ENCODE measurements at regions not wholly inside any gene's neighbourhood (a gene's known extent, or its start where the extent isn't known, plus 50 kb on each side); places are given as distances from the start of the nearest gene placed in this dataset.

DNA sequence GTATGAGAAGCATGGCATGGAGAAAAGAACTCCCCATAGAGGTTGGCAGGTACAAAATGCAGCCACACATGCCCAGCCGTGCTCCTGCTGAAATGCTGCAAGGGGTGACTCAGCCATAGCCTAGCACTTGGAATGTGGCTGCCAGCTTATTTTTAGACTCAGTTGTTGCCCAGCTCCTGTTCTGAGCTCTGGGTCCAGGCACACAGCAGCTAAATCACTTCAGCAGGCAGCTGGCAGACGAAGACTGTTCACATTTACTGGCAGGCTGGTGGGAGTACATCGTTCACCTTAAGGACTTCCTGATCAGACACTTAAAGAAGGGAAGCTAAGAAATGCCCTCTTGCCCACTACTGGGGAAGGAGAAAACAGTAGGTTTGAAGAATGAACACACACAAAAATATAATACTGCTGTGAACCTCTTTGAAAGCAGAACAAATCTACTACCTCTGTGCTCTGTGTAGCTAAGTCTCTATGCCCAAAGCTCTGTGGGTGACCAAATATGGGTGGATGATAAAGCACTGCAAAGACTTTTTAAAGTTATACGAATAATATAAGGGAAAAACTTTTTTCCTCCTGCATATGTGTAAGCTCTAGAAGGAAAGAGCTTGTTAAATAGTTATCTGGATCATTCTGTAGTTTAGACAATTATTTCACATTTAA lies 146.1 kb downstream of the LNPK start:
- no peak overlapping the region for H3K4me3 ChIP-seq (ENCODE audit: low read depth, low read length)
- TF ChIP-seq, protein P1, sequence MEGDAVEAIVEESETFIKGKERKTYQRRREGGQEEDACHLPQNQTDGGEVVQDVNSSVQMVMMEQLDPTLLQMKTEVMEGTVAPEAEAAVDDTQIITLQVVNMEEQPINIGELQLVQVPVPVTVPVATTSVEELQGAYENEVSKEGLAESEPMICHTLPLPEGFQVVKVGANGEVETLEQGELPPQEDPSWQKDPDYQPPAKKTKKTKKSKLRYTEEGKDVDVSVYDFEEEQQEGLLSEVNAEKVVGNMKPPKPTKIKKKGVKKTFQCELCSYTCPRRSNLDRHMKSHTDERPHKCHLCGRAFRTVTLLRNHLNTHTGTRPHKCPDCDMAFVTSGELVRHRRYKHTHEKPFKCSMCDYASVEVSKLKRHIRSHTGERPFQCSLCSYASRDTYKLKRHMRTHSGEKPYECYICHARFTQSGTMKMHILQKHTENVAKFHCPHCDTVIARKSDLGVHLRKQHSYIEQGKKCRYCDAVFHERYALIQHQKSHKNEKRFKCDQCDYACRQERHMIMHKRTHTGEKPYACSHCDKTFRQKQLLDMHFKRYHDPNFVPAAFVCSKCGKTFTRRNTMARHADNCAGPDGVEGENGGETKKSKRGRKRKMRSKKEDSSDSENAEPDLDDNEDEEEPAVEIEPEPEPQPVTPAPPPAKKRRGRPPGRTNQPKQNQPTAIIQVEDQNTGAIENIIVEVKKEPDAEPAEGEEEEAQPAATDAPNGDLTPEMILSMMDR (IDR thresholded peaks at IDR 0.05; ENCODE audit: insufficient read depth, low read length): no peak
- peak; percentile 43 for DNase-seq (ENCODE audit: low read depth)

- no peak for DNase-seq (ENCODE audit: low read depth)
- H3K4me3 ChIP-seq (ENCODE audit: low read depth, low read length): no peak overlapping the region
- TF ChIP-seq, protein P1 (IDR thresholded peaks at IDR 0.05; ENCODE audit: insufficient read depth, low read length): no peak
Observed at GRCh38 chr2:175855236-175855635, 146.8 kb downstream of the LNPK start.

- no peak overlapping the region for H3K4me3 ChIP-seq (ENCODE audit: low read depth, low read length)
- no peak for DNase-seq (ENCODE audit: low read depth)
- TF ChIP-seq, protein P1 (IDR thresholded peaks at IDR 0.05; ENCODE audit: insufficient read depth, low read length): no peak
Observed at GRCh38 chr2:175854665-175855064, 147.4 kb downstream of the LNPK start.

- TF ChIP-seq, protein P1 (IDR thresholded peaks at IDR 0.05; ENCODE audit: insufficient read depth, low read length): no peak
- no peak overlapping the region for H3K4me3 ChIP-seq (ENCODE audit: low read depth, low read length)
- DNase-seq (ENCODE audit: low read depth): no peak
Observed at GRCh38 chr2:175854129-175854528, 147.9 kb downstream of the LNPK start.

GRCh38 chr2:175853616-175853890 lies 148.5 kb downstream of the LNPK start:
- H3K4me3 ChIP-seq (ENCODE audit: low read depth, low read length): no peak overlapping the region
- TF ChIP-seq, protein P1 (IDR thresholded peaks at IDR 0.05; ENCODE audit: insufficient read depth, low read length): no peak
- DNase-seq (ENCODE audit: low read depth): no peak

DNA sequence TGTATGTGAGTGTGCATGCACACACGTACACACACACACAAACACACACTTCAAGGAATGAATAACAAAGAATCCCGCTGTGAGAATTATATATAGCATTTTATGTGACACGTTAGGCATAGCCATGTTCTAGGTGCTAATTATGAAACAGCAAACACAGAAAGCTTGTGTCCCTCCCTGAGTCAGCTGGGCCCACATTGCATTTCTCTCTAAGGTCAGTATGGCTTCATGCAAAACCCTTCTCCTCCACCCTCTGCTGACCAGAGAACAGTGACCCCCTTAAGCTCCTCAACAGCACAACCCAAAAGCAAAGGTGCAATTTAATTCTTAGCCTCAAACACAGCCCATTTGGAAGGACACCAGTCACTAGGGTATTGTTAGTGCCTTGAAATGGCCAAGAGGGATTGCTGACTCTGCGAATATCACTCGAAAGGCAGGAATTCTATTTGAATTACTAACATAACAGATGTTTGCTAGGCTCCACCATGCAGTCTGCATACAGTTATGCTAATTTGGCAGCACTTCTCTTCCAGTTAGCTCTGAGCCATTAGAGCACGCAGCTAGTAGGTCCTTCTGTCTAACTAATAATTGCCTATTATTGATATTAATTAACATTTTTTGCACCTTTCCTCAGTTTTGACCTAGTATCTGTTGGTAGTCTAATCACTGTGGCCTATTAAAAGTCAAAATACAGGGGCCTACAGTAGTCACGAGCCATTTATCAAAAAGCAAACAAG lies 149.0 kb downstream of the LNPK start:
- no peak overlapping the region for H3K4me3 ChIP-seq (ENCODE audit: low read depth, low read length)

More for the DNA sequence above, 149.0 kb downstream of the LNPK start:
- TF ChIP-seq, protein P1 (IDR thresholded peaks at IDR 0.05; ENCODE audit: insufficient read depth, low read length): no peak
- DNase-seq (ENCODE audit: low read depth): no peak

Data from fibroblast of the aortic adventitia (primary cell).